Activated CD4-positive, alpha-beta T cell treated with anti-CD3 and anti-CD28 coated beads, Interleukin-2, amount 10 ng/mL, durations not matched to agents 7 days and 5 days (primary cell): ENCODE measurements at regions not wholly inside any gene's neighbourhood (a gene's known extent, or its start where the extent isn't known, plus 50 kb on each side); places are given as distances from the start of the nearest gene placed in this dataset.

ENCODE experiments used
- CTCF ChIA-PET: fragments of 350-600 bp; sonication (Branson Sonifier 250); formaldehyde crosslinking; loops from one replicate; lab custom pipeline; 2021; ENCODE audit warnings: antibody characterized with exemption; lab: Charles Lee
- POLR2A ChIA-PET: fragments of 350-600 bp; sonication (Branson Sonifier 250); formaldehyde crosslinking; loops from one replicate; lab custom pipeline; 2021; ENCODE audit warnings: antibody characterized with exemption; lab: Charles Lee
- DNase-seq: peaks from one replicate; pipeline ENCODE4 v3.0.0-alpha.2; 2020
- H3K27ac Mint-ChIP-seq: one replicate; pipeline ENCODE4 v1.8.0; 2021; ENCODE audit warnings: mild to moderate bottlenecking, moderate library complexity, mixed read lengths
- H3K27me3 Mint-ChIP-seq: one replicate; pipeline ENCODE4 v1.8.0; 2021; ENCODE audit warnings: mixed read lengths
- H3K36me3 Mint-ChIP-seq: one replicate; pipeline ENCODE4 v1.8.0; 2021; ENCODE audit warnings: low read depth, mixed read lengths
- H3K4me1 Mint-ChIP-seq: one replicate; pipeline ENCODE4 v1.8.0; 2021; ENCODE audit warnings: mixed read lengths
- H3K4me3 Mint-ChIP-seq: one replicate; pipeline ENCODE4 v1.8.0; 2021; ENCODE audit warnings: mild to moderate bottlenecking, moderate library complexity, mixed read lengths
- H3K9me3 Mint-ChIP-seq: one replicate; pipeline ENCODE4 v1.8.0; 2021; ENCODE audit warnings: mixed read lengths

- H3K4me1 Mint-ChIP-seq = no peaks in the 10 kb centered on the region
- no peak overlapping the region for H3K27ac Mint-ChIP-seq
- H3K36me3 Mint-ChIP-seq = no peaks in the 10 kb centered on the region
- no peak overlapping the region for H3K4me3 Mint-ChIP-seq
- H3K9me3 Mint-ChIP-seq = no peaks in the 10 kb centered on the region
- H3K27me3 Mint-ChIP-seq = no peaks in the 10 kb centered on the region
- CTCF ChIA-PET = no interaction called here
- DNase-seq = no peak
- POLR2A ChIA-PET = no interaction called here
These were observed 1650.6 kb upstream of the IGFBP7 start for GRCh38 chr4:58760737-58761136.

DNA sequence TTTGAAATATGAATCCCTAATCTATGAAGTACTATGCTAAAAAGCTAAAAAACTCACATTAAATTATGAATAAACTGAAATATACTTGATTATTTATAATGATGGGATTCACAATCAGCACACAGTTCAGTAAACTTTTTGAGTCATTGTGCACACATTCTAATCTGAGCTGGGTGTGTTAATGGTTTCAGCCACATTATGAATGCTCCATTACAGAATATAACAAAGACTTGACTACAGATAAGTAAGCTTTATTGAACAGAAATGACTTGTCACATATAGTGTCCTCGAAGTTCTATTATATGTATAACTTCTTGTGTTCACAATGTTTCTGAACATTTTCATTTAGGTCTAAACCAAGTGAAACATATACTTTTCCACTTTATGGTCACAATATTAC, 1649.9 kb upstream of the IGFBP7 start:
- Mint-ChIP-seq H3K27me3 (no peaks in the 10 kb centered on the region), H3K4me3 (no peak overlapping the region), H3K27ac (no peak overlapping the region), H3K9me3 (no peaks in the 10 kb centered on the region), H3K4me1 (no peaks in the 10 kb centered on the region), H3K36me3 (no peaks in the 10 kb centered on the region)
- CTCF ChIA-PET = no interaction called here
- POLR2A ChIA-PET = no interaction called here
- no peak for DNase-seq

- no peaks in the 10 kb centered on the region for H3K36me3 Mint-ChIP-seq
- no peaks in the 10 kb centered on the region for H3K4me1 Mint-ChIP-seq
- no peak overlapping the region for H3K4me3 Mint-ChIP-seq
- no peaks in the 10 kb centered on the region for H3K27me3 Mint-ChIP-seq
- no peak overlapping the region for H3K27ac Mint-ChIP-seq
- H3K9me3 Mint-ChIP-seq = no peaks in the 10 kb centered on the region
- POLR2A ChIA-PET = no interaction called here
- CTCF ChIA-PET = no interaction called here
- DNase-seq = no peak
These were observed 1639.0 kb upstream of the IGFBP7 start for GRCh38 chr4:58749206-58749605.

DNA sequence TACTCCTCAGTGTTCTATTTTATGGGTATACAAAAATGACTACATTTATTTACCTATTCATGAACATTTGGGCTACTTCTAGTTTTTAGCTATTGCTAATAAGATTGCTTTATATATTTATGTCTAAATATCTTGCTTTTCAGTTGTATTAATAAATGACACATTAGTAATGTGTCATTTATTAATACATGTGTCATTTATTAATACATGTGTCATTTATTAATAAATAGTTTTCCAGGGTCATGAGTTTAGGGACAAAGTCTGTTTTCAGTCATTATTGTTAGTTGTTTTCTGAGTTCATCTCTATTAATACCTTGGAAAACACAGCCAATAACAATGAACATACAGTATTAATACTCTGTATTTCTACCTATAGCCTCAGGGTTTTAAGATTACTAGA, 1630.7 kb upstream of the IGFBP7 start:
- Mint-ChIP-seq H3K4me3 (no peak overlapping the region), H3K27me3 (no peaks in the 10 kb centered on the region), H3K9me3 (no peaks in the 10 kb centered on the region), H3K36me3 (no peaks in the 10 kb centered on the region), H3K4me1 (no peaks in the 10 kb centered on the region), H3K27ac (no peak overlapping the region)
- CTCF ChIA-PET = no interaction called here
- POLR2A ChIA-PET = no interaction called here
- DNase-seq = no peak

DNA sequence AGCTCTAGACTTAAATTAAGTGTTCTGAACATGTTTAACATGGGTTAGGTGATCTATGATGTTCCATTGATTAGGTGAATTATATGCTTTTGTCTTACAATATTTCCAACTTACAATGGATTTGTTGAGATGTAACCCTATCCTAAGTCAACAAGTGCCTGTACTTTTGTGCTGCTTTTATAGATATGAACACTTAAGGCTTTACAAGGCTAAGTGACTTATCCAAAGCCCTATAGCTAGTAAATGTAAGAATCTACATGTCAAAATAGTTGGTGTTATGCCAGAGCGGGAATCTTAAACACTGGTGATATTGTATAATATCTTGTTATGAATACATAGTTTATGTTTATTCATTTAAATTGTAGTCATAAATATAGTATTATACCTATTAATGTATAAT, 1629.1 kb upstream of the IGFBP7 start:
- no peaks in the 10 kb centered on the region for H3K27me3 Mint-ChIP-seq
- ChIA-PET POLR2A (no interaction called here), CTCF (no interaction called here)
- no peak overlapping the region for H3K4me3 Mint-ChIP-seq
- no peak overlapping the region for H3K27ac Mint-ChIP-seq
- no peaks in the 10 kb centered on the region for H3K9me3 Mint-ChIP-seq
- H3K36me3 Mint-ChIP-seq = no peaks in the 10 kb centered on the region
- H3K4me1 Mint-ChIP-seq = no peaks in the 10 kb centered on the region
- DNase-seq = no peak

DNA sequence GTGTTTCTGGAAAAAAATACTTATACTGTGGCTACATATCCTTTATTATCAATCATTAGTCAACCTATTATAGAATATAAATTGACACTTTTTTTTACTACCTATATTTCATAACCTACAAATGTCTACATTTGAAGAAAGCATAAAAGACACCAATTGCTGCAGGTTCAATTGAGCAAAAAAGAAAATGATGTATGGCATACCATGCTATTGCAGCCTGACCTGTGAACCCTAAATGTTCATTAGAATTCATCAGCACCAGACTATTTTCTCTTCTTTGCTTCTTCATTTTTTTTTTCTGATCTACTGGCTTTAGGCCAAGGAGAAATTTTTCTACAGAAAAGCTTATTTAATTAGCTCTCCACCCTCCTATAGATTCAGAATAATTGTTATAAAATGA, 1628.2 kb upstream of the IGFBP7 start:
- POLR2A ChIA-PET = no interaction called here

GRCh38 chr4:58734030-58734674, 1624.0 kb upstream of the IGFBP7 start:
- no peak for DNase-seq
- CTCF ChIA-PET = no interaction called here
- Mint-ChIP-seq H3K36me3 (no peaks in the 10 kb centered on the region), H3K27me3 (no peaks in the 10 kb centered on the region), H3K27ac (no peak overlapping the region), H3K9me3 (no peaks in the 10 kb centered on the region), H3K4me3 (no peak overlapping the region), H3K4me1 (no peaks in the 10 kb centered on the region)
- POLR2A ChIA-PET = no interaction called here

More for the DNA sequence above, 1628.2 kb upstream of the IGFBP7 start:
- H3K9me3 Mint-ChIP-seq = no peaks in the 10 kb centered on the region
- no peak overlapping the region for H3K4me3 Mint-ChIP-seq
- CTCF ChIA-PET = interaction anchor here (0.6 kb wide), 1 partner anchor 205 kb away, joined by 3 read pairs; no protein-coding TSS in a partner anchor
- H3K4me1 Mint-ChIP-seq = no peaks in the 10 kb centered on the region
- H3K27ac Mint-ChIP-seq = no peak overlapping the region
- H3K27me3 Mint-ChIP-seq = no peaks in the 10 kb centered on the region
- no peak for DNase-seq
- no peaks in the 10 kb centered on the region for H3K36me3 Mint-ChIP-seq

DNA sequence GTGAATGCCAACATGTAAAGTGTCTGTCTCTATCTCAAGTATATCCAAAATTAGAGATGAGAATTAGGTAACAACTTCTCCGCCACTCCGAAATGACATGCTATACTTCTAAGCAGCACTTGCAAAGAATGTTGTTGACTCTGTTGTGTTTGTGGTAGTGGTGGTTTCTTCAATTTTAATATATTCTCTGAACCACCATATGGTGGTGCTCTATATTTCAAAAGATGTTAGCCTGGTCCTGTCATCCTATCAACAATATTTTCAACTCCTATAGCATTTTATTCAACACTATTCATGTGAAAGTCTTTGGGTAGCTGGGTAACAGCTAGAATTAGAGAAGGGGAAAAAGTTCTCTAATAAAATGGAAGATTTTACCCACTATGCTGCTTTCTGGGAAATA, 1622.8 kb upstream of the IGFBP7 start:
- Mint-ChIP-seq H3K27ac (no peak overlapping the region), H3K9me3 (no peaks in the 10 kb centered on the region), H3K4me1 (no peaks in the 10 kb centered on the region), H3K36me3 (no peaks in the 10 kb centered on the region), H3K4me3 (no peak overlapping the region), H3K27me3 (no peaks in the 10 kb centered on the region)
- CTCF ChIA-PET = no interaction called here
- POLR2A ChIA-PET = no interaction called here
- no peak for DNase-seq

- POLR2A ChIA-PET = no interaction called here
- no peak for DNase-seq
- Mint-ChIP-seq H3K36me3 (no peaks in the 10 kb centered on the region), H3K4me1 (no peaks in the 10 kb centered on the region), H3K4me3 (no peak overlapping the region), H3K27me3 (no peaks in the 10 kb centered on the region), H3K27ac (no peak overlapping the region), H3K9me3 (no peaks in the 10 kb centered on the region)
- CTCF ChIA-PET = no interaction called here
These were observed 1613.8 kb upstream of the IGFBP7 start for GRCh38 chr4:58723954-58724353.

- DNase-seq = no peak
- H3K27ac Mint-ChIP-seq = no peak overlapping the region
- H3K4me3 Mint-ChIP-seq = no peak overlapping the region
- H3K36me3 Mint-ChIP-seq = no peaks in the 10 kb centered on the region
- H3K4me1 Mint-ChIP-seq = no peaks in the 10 kb centered on the region
- H3K27me3 Mint-ChIP-seq = no peaks in the 10 kb centered on the region
- peaks cover 6% of the 10 kb centered on the region for H3K9me3 Mint-ChIP-seq
- POLR2A ChIA-PET = no interaction called here
- CTCF ChIA-PET = no interaction called here
These were observed 1600.9 kb upstream of the IGFBP7 start for GRCh38 chr4:58711039-58711438.

GRCh38 chr4:58688568-58688967, 1578.4 kb upstream of the IGFBP7 start:
- H3K4me3 Mint-ChIP-seq = no peak overlapping the region
- no peaks in the 10 kb centered on the region for H3K4me1 Mint-ChIP-seq
- ChIA-PET POLR2A (no interaction called here), CTCF (no interaction called here)
- no peaks in the 10 kb centered on the region for H3K9me3 Mint-ChIP-seq
- no peaks in the 10 kb centered on the region for H3K36me3 Mint-ChIP-seq
- no peaks in the 10 kb centered on the region for H3K27me3 Mint-ChIP-seq
- H3K27ac Mint-ChIP-seq = no peak overlapping the region
- DNase-seq = no peak

GRCh38 chr4:58679886-58680285, 1569.7 kb upstream of the IGFBP7 start:
- H3K4me1 Mint-ChIP-seq = no peaks in the 10 kb centered on the region
- H3K36me3 Mint-ChIP-seq = no peaks in the 10 kb centered on the region
- DNase-seq = no peak
- no peaks in the 10 kb centered on the region for H3K27me3 Mint-ChIP-seq
- POLR2A ChIA-PET = no interaction called here
- CTCF ChIA-PET = no interaction called here
- H3K4me3 Mint-ChIP-seq = no peak overlapping the region
- no peak overlapping the region for H3K27ac Mint-ChIP-seq
- no peaks in the 10 kb centered on the region for H3K9me3 Mint-ChIP-seq

DNA sequence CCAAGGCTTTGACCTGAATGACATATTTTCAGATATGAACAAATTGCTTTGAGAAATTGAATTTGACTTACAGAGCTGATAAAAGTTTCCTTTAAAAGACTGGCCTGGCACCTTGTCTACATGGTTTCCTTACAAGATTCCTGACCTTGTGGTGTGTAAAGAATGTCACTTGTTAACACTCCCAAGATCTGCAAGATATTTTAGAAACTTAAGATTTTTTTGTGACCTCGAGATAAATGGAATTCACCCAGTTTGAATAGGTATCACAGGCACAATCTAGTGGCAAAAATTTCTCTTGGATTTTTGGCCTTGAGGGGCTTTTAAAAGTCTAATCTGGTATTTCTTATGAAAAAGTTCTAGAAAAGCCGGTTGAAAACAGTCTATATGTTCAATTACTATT, 1568.9 kb upstream of the IGFBP7 start:
- ChIA-PET POLR2A (no interaction called here), CTCF (no interaction called here)
- no peaks in the 10 kb centered on the region for H3K4me1 Mint-ChIP-seq
- H3K36me3 Mint-ChIP-seq = no peaks in the 10 kb centered on the region
- H3K9me3 Mint-ChIP-seq = no peaks in the 10 kb centered on the region
- H3K4me3 Mint-ChIP-seq = no peak overlapping the region
- H3K27ac Mint-ChIP-seq = no peak overlapping the region
- H3K27me3 Mint-ChIP-seq = no peaks in the 10 kb centered on the region
- DNase-seq = no peak

DNA sequence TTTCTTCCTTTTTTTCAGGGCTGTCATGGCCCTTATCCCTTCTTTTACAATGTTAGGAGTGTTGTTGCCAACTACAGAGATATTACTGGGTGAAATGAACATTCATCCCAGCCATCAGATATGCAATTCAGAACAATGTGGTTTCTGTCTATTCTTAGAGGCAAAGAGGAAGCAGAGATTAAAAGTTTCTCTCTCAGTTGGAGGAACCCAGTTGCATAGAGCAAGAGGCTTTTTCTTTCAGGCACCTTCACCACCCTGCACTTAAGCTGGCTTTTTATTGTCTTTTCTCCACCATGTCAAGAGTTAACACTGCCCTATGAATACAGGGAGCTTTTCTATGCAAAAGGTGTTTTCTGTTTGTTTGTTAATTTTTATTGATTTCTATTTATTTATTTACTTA, 1559.6 kb upstream of the IGFBP7 start:
- no peaks in the 10 kb centered on the region for H3K36me3 Mint-ChIP-seq
- DNase-seq = no peak
- ChIA-PET CTCF (no interaction called here), POLR2A (no interaction called here)
- H3K4me3 Mint-ChIP-seq = no peak overlapping the region
- no peaks in the 10 kb centered on the region for H3K4me1 Mint-ChIP-seq
- no peaks in the 10 kb centered on the region for H3K27me3 Mint-ChIP-seq
- peaks cover 2% of the 10 kb centered on the region for H3K9me3 Mint-ChIP-seq
- no peak overlapping the region for H3K27ac Mint-ChIP-seq
